Motor neuron (in vitro differentiated cells): ENCODE measurements at regions not wholly inside any gene's neighbourhood (a gene's known extent, or its start where the extent isn't known, plus 50 kb on each side); places are given as distances from the start of the nearest gene placed in this dataset.
A peak's percentile ranks its signal among the peaks of the same experiment; 100 is the strongest.

ENCODE experiments used
- ATAC-seq, 8 experiments: fragments of 200-7000 bp; cut with Tn5 transposase; replicated peaks in 6 of 8; 2 replicates each; pipeline ENCODE4 v1.8.0; 2021; ENCODE audit warnings: mild to moderate bottlenecking in 8 of 8, moderate library complexity in 8 of 8
- H3K27ac ChIP-seq, 2 donors: fragments of 250-450 bp; sonication (Bioruptor Pico); 2 replicates each; pipeline ENCODE4 v1.9.0; 2021; ENCODE audit warnings: antibody characterized with exemption in 2 of 2, mild to moderate bottlenecking in 2 of 2, moderate library complexity in 1 of 2
- H3K4me1 ChIP-seq, 2 donors: fragments of 250-450 bp; sonication (Bioruptor Pico); replicated peaks in 1 of 2; 2 replicates each; pipeline ENCODE4 v1.6.1; 2021; ENCODE audit warnings: antibody characterized with exemption in 2 of 2, mild to moderate bottlenecking in 2 of 2, moderate library complexity in 1 of 2
- H3K4me3 ChIP-seq, 5 donors: fragments of 250-450 bp; sonication (Bioruptor Pico); 2 replicates each; pipeline ENCODE4 v1.9.0; 2021; ENCODE audit warnings: antibody characterized with exemption in 5 of 5, mild to moderate bottlenecking in 5 of 5, moderate library complexity in 4 of 5
- WGBS, 10 experiments: fragments of 450-650 bp; shearing (Covaris generic); methylation state at CpG; one replicate each; pipeline ENCODE4 v1.0.0; 2022; 5-methylcytosine and 5-hydroxymethylcytosine counted together
- in situ Hi-C, 9 experiments: fragments of 400-800 bp; cut with MboI; loops; one replicate each; pipeline ENCODE4 v1.15.0; 2021; ENCODE audit warnings: low sequenced_read_pairs in 9 of 9, low pct_unique_long_range_greater_than_20kb in 2 of 9; ENCODE audit not compliant: unreplicated experiment in 9 of 9

DNA sequence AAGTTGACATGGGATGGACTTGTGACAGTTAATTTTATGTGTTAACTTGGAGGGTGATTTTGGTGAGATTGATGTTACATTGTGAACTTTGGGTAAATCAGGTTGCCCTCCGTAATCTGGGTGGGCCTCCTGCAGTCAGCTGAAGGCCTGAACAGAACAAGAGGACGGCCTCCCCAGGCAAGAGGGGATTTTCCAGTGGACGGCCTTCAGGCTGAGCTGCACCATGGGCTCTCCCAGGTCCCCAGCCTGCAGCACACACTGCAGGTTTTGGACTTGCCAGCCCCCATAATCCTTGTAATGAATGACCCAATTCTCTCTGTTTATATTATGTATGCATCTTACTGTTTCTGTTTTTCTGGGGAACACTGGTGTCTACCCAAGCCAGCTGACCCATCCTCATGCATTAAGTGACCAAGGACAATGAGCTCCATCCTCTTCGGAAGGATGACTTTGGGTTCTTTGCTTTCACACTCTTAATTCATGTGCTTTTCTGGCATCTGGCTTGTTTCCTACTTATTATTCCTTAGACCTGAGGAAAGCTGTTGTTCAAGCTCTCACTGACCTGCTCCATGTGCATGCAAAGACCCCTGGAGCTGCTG lies 64.2 kb downstream of the DACT2 start:
- WGBS, 10 experiments: 0 to 100% (median 76%) methylated on average over 1 to 4 of the region's 4 CpGs; no CpG with 5 or more reads in 1 of the 10 experiments
- Histone ChIP-seq H3K4me1 (peaks cover 0 to 14% of the 10 kb centered on the region in 2 donors), H3K4me3 (no peak overlapping the region), H3K27ac (no peak overlapping the region)
- no peak for ATAC-seq
- in situ Hi-C loops: no loop called here

- Histone ChIP-seq H3K27ac (no peak overlapping the region), H3K4me1 (peaks cover 12 to 25% of the 10 kb centered on the region in 2 donors), H3K4me3 (no peak overlapping the region)
- no peak for ATAC-seq
- WGBS, 10 experiments: 17 to 100% (median 100%) methylated on average over 1 of the region's 4 CpGs; no CpG with 5 or more reads in 6 of the 10 experiments
- in situ Hi-C loops: no loop called here
Measured at GRCh38 chr6:168252267-168252666, 67.3 kb downstream of the DACT2 start.

DNA sequence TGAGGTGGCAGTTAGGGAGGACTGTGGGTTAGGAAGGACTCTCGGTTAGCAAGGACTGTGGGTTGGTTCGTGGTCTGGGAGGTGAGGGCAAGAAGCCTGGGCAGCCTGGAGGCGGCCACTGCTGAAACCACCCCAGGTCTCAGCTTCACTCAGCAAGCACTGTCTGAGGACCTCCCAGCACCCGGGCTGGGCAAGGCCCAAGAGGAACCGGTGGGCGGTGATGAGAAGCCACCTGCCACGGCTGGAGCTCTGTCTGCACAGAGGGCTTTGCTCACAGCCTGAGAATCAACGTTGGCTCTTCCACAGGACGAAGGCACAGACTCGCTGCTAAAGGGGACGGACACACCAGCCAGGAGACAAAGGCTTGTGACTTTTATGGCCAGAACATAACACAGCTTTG lies 69.3 kb downstream of the DACT2 start:
- no peak overlapping the region for H3K27ac ChIP-seq
- whole genome bisulfite sequencing, 10 experiments: 51 to 100% (median 80%) methylated on average over 1 to 5 of the region's 11 CpGs; no CpG with 5 or more reads in 3 of the 10 experiments
- ATAC-seq: no peak
- peaks cover 22 to 25% of the 10 kb centered on the region in 2 donors for H3K4me1 ChIP-seq
- in situ Hi-C loops: no loop called here
- no peak overlapping the region for H3K4me3 ChIP-seq

DNA sequence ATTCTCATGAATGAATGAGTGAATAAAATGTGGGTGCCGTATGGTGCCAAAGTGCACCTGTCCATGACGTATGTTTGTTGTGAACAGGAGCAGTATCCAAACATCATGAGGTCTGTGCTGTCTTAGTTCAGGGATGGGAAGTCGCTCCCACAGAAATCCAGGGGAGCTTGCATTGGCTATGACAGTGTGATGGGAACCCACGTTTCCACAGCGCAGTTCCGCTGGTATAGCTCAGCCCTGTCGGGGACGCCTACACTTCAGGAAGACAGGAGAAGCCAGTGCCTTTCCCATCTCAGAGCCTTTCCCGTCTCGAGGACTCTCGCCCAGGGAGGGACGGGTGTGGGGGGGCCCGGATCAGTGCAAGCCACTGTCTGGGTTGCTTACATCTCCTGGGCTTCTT lies 69.8 kb downstream of the DACT2 start:
- in situ Hi-C loops: no loop called here
- no peak for ATAC-seq
- 53 to 100% (median 95%) methylated on average over 1 to 10 of the region's 13 CpGs; no CpG with 5 or more reads in 5 of the 10 experiments for WGBS, 10 experiments
- Histone ChIP-seq H3K4me3 (no peak overlapping the region), H3K27ac (no peak overlapping the region), H3K4me1 (peaks cover 22 to 25% of the 10 kb centered on the region in 2 donors)

GRCh38 chr6:168248148-168248620 lies 71.4 kb downstream of the DACT2 start:
- in situ Hi-C loops: no loop called here
- Histone ChIP-seq H3K4me3 (no peak overlapping the region), H3K27ac (no peak overlapping the region), H3K4me1 (peaks cover 16 to 27% of the 10 kb centered on the region in 2 donors)
- ATAC-seq: no peak
- WGBS, 10 experiments: 26 to 100% (median 81%) methylated on average over 1 to 9 of the region's 9 CpGs; no CpG with 5 or more reads in 1 of the 10 experiments

DNA sequence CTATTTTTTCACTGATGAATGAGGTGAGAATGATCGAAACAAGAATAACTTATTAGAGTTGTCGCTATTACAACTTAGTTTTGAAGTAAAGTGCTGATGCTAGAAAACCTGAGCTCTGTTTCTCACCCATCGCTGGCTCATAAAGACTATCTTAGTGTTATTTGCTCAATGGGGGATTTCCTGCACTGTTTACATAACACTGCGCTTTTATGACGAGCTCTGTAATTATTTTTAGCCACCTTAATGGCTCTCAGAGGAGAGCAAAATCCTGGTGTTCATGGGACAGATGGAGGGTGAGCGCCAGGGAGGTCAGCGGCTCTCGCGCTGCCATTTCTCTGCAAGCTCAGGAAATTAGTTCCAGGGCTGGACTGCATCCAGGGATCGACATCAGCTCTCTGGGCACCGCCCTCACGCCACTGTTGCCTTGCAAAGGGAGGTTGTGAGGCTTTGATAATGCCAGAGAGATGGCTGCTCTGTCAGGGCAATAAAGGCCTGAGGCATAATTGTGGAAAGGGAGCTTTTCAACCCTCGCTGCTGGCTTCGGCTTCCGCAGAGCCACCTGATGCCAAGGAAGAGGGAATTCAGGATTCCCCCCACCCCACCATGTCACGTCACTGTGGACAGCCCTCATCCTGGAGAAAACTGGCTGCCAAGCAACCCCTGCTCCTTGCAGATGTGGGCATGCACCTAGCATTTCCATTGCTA lies 72.0 kb downstream of the DACT2 start:
- in situ Hi-C loops: no loop called here
- peak in 7 of 8 experiments; percentile 38 to 91 (median 89) for ATAC-seq
- Histone ChIP-seq H3K4me1 (peaks cover 18 to 30% of the 10 kb centered on the region in 2 donors), H3K27ac (peak overlapping the region in 1 of 2 donors; percentile 2), H3K4me3 (no peak overlapping the region)
- 6 to 83% (median 44%) methylated on average over 2 to 12 of the region's 16 CpGs for WGBS, 10 experiments

DNA sequence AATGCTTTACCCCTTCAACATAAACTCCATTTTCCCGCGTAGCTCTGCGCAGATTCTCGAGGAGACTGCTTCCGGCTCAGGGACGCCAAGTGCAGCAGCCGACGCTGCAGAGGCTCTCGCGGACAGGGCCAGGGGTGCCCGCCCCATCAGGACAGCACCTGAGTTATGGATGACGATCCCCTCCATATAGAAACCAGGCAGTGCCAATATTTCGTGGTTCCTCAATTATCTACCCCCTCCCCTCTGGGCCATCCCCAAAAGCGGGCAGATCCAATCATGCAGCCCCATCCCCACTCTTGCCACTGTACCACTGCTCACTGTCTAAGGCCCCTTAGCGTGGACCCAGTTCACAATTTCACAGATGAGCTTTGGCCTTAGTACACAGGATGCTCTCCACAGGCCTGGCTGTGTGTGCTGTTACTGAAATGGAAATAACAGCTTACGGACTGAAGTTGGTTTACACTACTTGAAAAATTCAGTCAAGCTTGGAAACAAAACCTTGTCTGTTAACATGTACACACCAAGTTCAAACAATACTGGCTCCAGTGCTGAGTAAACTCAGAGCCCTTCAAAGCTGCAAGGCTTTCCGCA lies 74.5 kb downstream of the DACT2 start:
- ATAC-seq: peak in 1 of 8 experiments; percentile 21

DNA sequence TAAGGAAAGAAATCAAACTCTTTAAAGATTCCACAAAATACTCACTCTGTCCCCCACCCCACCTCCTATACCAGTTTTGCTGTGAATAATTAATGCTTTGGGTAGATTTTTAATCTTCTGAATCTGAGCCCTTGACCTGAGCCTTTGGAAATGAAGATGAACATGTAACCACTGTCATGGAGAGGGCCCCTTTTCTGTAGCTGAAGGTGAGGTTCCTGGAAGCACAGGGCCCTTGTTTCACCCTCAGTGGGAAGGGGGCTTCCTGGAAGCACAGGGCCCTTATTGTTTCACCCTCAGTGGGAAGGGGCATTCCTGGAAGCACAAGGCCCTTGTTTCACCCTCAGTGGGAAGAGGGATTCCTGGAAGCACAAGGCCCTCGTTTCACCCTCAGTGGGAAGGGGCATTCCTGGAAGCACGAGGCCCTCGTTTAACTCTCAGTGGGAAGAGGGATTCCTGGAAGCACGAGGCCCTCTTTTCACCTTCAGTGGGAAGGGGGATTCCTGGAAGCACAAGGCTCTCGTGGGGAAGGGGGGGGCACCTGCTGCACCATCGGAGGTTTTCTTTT lies 75.7 kb downstream of the DACT2 start:
- in situ Hi-C loops: no loop called here
- Histone ChIP-seq H3K27ac (no peak overlapping the region), H3K4me1 (peaks cover 29 to 32% of the 10 kb centered on the region in 2 donors), H3K4me3 (no peak overlapping the region)
- WGBS, 10 experiments: 20 to 53% (median 48%) methylated on average over 1 to 5 of the region's 6 CpGs; no CpG with 5 or more reads in 6 of the 10 experiments
- no peak for ATAC-seq

More for the DNA sequence above, 74.5 kb downstream of the DACT2 start:
- 77 to 100% (median 94%) methylated on average over 1 to 14 of the region's 17 CpGs; no CpG with 5 or more reads in 3 of the 10 experiments for WGBS, 10 experiments
- H3K27ac ChIP-seq: no peak overlapping the region
- no peak overlapping the region for H3K4me3 ChIP-seq
- in situ Hi-C loops: no loop called here
- H3K4me1 ChIP-seq: peaks cover 28 to 32% of the 10 kb centered on the region in 2 donors

DNA sequence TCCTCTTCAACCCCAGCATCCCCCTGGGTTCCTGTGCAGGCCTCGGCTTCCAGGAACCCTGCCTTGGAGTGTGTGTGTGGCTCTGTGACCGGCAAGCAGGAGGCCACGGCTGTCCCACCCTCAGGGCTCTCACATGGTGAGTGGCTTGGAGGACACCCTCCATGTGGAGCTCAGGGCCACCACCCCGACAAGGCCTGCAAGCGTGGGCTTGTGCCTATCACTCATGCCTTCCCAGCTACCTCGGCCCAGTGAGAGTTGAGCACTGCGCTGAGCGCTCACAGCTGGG lies 76.7 kb downstream of the DACT2 start:
- 37 to 100% (median 85%) methylated on average over 3 to 8 of the region's 8 CpGs; no CpG with 5 or more reads in 4 of the 10 experiments for WGBS, 10 experiments
- in situ Hi-C loops: no loop called here
- no peak for ATAC-seq
- H3K4me3 ChIP-seq: no peak overlapping the region
- no peak overlapping the region for H3K27ac ChIP-seq
- peaks cover 23 to 25% of the 10 kb centered on the region in 2 donors for H3K4me1 ChIP-seq

DNA sequence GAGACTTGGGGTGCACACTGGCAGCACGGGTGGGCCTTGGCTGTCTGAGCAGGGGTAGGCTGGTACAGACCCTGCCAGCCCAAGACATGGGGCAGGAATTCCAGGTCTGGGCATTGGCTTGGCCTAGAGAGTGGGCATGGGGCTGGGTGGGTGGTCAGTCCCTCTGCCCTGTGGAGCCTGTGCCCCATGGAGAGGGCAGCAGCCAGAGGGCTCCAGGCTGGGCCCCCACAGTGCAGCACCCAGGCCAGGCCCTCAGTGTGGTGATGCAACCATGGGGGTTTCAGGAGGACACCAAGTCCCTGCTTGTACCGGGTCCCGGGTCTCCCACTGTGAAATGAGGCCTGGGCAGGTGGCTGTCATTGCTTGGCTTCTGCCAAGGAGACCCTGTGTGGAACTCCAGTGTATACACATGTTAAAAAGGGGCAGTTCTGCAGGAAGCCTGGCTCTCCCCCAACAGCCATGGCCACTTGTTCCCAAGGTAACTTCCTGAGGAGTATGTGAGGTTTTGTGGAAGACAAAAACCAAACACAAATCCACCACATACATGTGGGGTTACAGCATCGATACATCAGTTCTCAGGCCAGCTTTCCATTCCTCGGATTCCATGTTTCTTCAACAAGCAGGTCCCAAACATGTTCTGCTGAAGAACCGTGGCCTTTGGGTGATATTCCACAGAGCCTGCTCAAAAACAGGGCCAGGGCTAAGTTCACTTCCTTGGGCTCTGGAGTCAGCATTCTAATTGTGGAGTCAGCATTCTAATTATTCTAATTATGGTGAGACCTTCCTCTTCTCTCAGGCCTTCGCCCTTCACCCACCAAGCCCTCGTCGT lies 77.3 kb downstream of the DACT2 start:
- no peak overlapping the region for H3K27ac ChIP-seq
- WGBS, 10 experiments: 10 to 100% (median 93%) methylated on average over 1 to 5 of the region's 9 CpGs; no CpG with 5 or more reads in 3 of the 10 experiments
- ATAC-seq: peak in 3 of 8 experiments; percentile 24 to 78 (median 24)
- peaks cover 18 to 20% of the 10 kb centered on the region in 2 donors for H3K4me1 ChIP-seq
- no peak overlapping the region for H3K4me3 ChIP-seq
- in situ Hi-C loops: no loop called here

DNA sequence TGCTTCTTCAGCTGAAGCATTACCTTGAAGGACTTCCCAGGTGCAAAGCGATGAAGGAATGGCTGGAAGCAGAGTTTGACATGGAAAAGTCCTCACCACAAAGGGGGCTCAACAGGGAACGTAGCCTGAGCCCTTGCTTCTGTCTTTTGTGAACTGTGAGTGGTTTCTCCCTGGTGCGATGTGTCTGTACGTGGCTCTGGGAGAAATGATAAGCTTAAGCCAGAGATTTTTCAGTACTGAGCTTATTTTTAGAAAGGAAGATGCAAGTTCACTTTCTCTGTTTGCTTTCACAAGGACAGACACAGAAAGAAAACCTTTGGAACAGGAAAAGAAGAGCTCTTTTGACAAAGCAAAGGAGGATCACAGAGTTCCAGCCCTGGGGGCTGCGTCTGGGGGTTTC lies 79.4 kb downstream of the DACT2 start:
- ATAC-seq: no peak
- H3K27ac ChIP-seq: no peak overlapping the region
- no peak overlapping the region for H3K4me3 ChIP-seq
- peaks cover 10 to 17% of the 10 kb centered on the region in 2 donors for H3K4me1 ChIP-seq
- WGBS, 10 experiments: 60 to 100% (median 80%) methylated on average over 1 to 3 of the region's 5 CpGs; no CpG with 5 or more reads in 5 of the 10 experiments
- in situ Hi-C loops: no loop called here

GRCh38 chr6:168239044-168239773 lies 80.4 kb downstream of the DACT2 start:
- ATAC-seq: peak in 5 of 8 experiments; percentile 61 to 89 (median 84)
- H3K4me1 ChIP-seq: peaks cover 10 to 17% of the 10 kb centered on the region in 2 donors
- no peak overlapping the region for H3K27ac ChIP-seq
- no peak overlapping the region for H3K4me3 ChIP-seq
- WGBS, 10 experiments: 46 to 87% (median 73%) methylated on average over 1 to 16 of the region's 21 CpGs; no CpG with 5 or more reads in 2 of the 10 experiments
- in situ Hi-C loops: no loop called here
